Jurkat, Clone E6-1 (cell line): ENCODE measurements at regions not wholly inside any gene's neighbourhood (a gene's known extent, or its start where the extent isn't known, plus 50 kb on each side); places are given as distances from the start of the nearest gene placed in this dataset.

ENCODE experiments used
- DNase-seq: peaks from one replicate; pipeline ENCODE4 v3.0.0-alpha.2; 2011; ENCODE audit warnings: low read depth, low spot score
- H3K4me3 ChIP-seq: 2 replicates; pipeline ENCODE4 v1.5.1; 2011; ENCODE audit warnings: mild to moderate bottlenecking, low read length, control low read depth, moderate library complexity

DNA sequence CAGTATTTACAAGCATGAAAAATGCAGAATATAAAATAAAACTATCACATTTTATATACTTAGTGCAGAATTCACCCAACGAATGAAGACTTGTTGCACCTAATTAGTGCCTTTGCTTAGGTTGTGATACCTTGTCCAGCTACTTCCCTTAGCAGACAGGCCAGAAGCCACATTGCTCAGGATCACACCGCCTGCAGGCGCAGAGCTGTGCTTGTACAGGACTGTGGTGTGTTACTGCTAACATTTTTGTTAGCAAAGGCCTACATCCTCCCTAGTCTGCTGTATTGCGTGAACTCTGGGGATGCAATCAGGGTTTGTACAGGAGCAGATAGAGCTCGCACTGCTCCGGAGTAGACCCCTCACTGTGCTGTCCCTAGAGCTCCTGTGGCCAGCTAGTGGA, 336.9 kb downstream of the CBLN2 start:
- H3K4me3 ChIP-seq, result no peak overlapping the region
- no peak for DNase-seq

DNA sequence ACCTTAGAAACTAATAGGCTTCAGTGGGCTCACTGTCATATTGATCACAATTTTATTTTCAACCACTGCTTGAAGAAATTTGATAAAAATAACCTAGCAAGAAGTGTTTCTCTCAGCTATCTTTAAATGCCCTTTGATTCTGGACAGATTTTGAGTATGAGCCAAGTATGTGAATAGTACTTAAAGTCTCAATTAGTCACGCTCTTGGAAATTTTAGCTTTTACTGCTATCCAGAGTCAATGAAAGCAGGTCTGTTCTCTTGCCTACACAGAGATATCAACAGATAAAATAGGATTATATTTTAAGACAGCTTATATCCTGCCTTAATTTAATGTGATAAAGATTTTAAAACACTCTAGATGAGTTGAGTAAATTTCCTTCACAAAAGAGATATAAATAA, 337.3 kb downstream of the CBLN2 start:
- DNase-seq, result no peak
- H3K4me3 ChIP-seq, result no peak overlapping the region

DNA sequence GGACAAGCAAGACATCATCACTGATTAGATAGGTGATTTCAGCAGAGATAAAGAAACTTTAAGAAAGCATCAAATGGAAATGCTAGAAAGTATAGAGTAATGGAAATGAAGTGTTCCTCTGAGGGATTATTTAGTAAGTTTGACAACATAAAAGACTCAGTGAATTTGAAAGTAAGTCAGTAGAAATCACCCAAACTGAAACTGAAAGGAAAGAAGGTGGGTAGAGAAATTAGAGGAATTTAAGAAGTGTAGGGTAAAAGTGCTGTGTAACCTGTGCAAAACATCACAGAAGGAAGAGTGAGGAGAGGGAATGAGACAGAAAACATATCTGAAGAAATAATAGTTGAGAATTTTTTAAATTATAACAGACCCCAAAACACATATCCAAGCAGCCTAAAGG, 343.1 kb downstream of the CBLN2 start:
- DNase-seq, result no peak
- no peak overlapping the region for H3K4me3 ChIP-seq

DNA sequence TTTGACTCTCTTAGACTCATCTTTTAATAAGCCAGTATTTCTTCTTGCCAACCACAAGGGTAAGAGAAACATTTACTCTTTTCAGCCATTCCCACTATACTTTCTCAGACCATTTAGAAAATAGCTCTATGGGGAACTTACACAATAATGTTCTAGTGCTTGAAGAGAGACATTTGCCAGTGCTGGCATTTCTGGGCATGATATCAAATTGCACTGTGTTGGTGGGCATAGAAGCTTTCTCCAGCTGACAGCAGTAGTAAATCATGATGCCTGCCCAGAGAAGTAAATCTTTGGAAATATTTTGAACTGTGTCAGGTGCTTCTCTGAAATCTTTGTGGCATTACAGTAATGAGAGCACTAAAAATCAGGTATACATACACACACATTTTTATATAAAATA, 346.6 kb downstream of the CBLN2 start:
- no peak overlapping the region for H3K4me3 ChIP-seq
- no peak for DNase-seq

DNA sequence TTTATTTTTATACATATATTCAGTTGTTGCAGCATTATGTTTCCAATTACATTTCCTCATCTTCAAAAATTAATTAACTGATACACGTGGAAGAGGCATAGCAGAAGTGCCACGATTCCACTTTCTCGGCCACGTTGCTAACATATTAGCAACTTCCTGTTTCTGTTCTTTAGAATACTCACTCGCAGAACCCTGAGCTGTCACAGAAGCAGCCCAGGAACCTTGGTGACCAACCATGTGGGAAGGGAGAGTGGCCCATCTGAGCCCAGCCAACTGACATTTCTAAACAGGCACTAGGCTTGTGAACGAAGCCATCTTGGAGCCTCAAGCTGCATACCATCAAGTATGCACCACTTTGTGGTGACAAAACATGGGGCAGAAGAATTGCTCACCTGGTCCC, 350.1 kb downstream of the CBLN2 start:
- no peak for DNase-seq
- H3K4me3 ChIP-seq, result no peak overlapping the region

DNA sequence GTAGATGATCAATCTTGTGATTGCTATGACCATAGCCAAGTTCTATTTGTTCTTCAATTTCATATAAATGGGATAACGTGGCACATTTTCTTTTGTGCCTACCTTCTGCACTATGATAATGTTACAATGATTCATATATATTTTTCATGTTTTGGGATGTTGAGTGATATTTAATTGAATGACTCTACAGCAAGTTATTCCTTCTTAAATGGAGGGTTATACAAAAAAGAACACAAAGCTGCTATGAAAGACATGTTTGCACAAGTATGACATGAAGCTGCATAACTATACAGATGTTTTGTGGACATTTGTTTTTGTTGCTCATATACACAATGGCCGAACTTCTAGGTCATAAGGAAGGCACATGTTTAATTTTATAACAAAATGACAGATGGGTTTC, 356.2 kb downstream of the CBLN2 start:
- no peak overlapping the region for H3K4me3 ChIP-seq
- no peak for DNase-seq

DNA sequence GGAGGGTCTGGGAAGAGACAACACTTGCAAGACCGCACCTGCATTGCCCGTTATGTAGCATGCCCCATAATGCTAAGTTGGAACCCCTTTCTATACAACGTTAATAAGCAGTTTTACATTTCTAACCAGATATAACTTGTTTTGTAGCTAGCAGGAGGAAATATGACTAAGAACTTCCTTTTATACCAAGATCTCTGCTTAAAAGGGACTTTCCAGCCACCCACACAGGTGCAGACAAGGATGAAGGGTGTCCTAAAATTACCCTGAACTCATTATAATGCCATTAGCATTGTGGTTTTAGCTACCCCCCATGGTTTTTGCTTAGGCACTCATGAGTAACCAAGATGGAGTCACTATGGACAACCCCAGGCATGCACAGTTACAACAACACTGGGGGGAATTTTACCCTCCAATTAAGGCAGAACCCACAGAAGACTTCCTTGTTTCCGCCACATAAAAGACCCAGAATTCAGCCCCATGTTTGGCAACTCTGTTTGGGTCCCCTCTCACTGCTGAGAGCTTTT, 362.8 kb downstream of the CBLN2 start:
- H3K4me3 ChIP-seq, result no peak overlapping the region
- no peak for DNase-seq

DNA sequence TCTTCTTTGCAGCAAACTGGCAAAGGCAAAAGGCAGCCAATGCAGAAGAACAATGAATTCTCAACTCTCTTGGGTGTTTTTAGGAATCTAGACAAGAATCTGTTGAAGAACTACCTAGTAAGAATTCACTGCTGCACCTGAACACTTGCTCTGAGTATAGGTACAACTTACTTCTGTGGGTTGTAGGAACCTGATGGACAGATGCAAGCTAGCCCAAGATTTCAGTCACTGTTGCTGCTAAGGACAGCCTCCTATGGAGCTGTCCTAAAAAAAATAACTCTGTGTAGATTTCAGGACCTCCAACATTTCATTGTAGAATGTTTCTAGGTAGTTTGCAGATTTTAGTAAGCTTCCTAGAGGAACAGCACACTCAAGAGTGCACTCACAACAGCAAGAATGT, 363.5 kb downstream of the CBLN2 start:
- no peak for DNase-seq
- H3K4me3 ChIP-seq, result no peak overlapping the region

DNA sequence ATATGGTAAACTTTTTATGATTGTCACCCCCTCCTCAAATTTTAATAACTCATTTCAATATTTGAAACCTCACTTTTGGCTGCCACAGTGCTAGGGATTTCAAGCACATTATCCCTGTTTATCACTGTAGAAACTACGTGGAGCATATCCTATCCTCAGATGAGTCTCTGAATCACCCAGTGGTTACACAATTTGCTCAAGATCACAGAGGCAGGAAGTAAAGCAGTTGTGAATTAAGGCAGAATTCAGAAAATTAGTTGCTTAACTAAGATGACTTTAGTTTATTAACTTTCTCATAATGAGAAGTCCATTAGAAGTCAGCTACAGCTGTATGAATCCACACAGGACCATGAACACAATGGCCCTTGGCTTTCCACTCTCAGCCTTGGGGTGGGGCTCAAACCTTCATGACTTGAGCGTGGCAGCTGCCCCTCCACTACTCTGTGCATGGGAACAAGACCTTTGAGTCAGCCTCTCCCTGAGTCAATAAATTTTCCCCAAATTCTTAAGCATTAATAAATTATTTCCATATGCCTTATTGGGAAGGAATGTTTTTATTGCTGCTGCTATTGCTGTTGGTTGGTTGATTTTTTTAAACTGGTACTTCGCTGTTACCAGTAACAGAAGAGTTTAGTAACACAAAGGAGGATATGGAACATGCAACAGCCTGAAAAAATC, 369.0 kb downstream of the CBLN2 start:
- DNase-seq, result no peak
- H3K4me3 ChIP-seq, result no peak overlapping the region

DNA sequence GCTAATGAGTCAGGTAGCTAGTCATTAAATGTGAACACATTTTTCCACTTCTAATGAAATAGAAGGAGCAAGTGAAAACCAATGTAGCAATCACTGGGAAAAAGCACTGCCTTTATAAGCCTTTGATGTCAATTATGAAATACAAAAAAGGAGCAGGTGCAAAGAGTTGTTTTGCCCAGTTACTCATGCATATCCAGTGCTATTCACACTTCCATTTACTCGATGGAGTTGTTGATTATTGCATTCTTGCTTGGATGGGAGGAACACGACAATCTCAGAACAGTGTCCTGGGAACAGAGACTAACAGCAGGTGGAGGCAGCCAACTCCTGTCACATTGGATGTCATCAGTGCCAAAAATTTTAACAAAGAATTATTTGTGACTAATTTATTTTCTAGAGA, 372.5 kb downstream of the CBLN2 start:
- H3K4me3 ChIP-seq, result no peak overlapping the region
- no peak for DNase-seq

DNA sequence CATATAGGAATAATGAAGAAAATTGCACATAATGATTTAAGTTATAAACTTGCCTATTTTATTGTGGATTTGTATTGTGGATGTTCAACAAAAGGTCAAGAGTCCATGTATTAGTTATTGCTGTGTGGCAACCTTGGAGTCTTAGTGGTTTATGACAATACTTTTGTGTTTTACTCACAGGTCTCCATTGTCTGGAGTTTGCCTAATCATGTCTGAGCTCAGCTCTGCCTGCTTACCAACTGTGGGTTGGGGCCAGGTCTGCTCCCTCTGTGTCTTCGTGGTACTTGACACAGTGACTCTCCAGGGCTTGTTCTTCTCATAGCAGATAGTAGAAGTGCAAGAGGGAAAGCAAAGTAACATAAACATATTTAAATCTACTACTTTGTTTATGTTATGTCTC, 382.5 kb downstream of the CBLN2 start:
- H3K4me3 ChIP-seq, result no peak overlapping the region
- DNase-seq, result no peak

DNA sequence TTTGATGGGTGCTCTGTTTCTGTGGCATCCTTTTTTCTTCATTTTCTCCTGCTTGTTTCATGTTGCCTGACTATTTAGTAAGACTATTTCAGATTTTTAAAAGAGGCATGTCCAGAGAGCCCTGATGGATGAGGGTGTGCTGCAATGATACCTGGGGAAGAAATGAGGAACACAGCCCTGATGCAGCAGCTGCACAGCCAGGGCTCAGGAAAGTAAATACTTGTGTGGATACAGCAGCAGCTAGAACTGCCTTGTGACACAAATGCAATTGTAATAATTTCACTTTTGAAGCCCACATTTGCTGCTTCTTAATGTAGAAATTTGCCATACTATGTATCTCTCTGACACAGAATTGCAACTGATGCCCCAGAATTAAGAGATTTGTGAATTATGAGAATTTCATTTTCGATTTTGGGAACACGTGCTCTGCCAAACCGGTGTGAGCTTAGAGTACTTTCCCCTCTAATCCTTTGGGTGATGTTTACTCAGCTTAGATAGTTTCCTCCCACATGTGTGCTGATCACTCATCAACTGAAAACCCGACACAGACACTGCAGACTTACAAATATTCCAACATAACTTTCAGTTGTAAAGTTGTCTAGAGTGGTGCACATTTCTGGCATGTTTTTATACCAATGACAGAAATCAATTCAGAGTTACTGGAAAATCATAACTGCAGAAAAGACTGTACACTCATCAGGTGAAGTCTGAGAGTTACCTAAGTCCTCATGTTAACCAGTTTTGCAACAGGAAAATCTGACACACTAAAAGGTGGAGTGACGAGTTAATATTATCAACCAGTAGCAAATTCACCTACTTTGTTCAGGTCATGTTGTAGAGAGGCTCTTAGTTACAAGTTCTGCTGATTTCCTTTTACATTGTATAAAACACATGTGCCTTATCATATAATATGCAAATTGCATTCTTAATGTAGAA, 383.4 kb downstream of the CBLN2 start:
- no peak for DNase-seq
- H3K4me3 ChIP-seq, result no peak overlapping the region

DNA sequence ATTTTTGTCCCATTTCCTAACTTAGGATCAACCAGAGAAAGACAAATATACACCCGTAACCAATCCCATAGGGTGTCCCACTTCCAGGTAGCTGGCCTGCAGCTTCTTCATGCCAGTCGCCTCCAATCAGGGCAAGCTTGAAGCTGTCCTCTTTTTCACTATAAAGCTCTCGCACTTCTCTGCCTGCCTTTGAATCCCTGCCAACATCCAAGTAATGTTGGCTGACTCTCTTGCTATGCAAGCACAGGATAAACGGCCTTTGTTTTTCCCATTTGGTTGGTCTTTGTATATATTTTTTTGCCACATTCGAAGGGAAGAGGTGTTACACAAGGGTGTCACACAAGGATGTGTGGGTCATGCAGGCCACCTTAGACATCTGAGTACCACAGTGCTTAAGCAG, 388.8 kb downstream of the CBLN2 start:
- DNase-seq, result no peak
- no peak overlapping the region for H3K4me3 ChIP-seq

DNA sequence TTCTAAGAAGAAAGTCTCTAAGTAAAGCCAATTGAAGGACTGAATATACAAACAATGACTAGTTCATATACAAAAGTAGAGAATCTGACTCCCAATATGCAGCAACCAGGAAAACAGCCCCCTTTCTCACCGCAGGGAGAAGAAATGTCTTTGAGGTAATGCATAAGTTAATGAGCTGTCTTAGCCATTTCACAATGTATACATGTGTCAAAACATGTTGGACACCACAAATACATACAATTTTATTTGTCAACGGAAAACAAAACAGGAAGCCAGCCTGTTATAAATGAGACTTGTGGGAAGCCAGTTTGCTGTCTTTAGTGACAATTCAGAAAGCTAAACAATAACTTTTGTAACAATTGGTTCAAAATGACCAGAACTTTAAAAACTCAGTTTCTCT, 389.2 kb downstream of the CBLN2 start:
- H3K4me3 ChIP-seq, result no peak overlapping the region
- no peak for DNase-seq

DNA sequence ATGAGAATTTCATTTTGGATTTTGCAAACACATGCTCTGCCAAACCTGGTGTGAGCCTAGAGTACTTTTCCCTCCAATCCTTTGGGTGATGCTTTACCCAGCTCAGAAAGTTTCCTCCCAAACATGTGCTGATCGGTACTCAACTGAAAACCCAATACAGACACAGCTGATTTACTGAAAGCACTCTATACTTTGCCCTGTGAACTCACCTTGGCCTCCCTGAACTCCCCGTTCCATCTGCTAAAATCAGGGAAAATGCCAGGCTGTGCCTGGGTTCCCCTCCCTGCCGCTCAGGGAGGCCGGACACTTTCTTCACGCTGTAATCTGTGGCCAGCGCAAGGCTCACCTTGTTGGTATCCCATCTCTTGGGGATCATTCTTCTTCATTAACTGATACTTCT, 391.2 kb downstream of the CBLN2 start:
- no peak overlapping the region for H3K4me3 ChIP-seq
- DNase-seq, result no peak

DNA sequence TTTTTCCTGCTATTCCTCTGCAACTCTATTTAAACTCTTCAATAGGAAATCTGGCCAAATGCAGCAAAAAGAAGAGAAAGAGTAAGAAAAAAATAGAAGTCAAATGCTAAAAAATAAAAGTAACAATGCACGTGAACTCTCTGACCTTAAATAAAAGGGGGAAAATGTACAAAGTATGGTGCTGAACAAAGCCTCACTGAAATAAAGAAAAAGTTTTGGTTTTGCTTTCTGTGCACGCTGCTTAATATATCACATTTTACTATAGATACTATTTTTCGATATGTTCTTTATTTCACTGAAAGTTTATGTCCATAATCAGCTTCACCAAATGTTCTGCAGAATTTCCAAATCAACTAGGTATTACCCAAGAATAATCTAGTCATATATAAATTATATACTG, 396.3 kb downstream of the CBLN2 start:
- no peak for DNase-seq
- H3K4me3 ChIP-seq, result no peak overlapping the region

DNA sequence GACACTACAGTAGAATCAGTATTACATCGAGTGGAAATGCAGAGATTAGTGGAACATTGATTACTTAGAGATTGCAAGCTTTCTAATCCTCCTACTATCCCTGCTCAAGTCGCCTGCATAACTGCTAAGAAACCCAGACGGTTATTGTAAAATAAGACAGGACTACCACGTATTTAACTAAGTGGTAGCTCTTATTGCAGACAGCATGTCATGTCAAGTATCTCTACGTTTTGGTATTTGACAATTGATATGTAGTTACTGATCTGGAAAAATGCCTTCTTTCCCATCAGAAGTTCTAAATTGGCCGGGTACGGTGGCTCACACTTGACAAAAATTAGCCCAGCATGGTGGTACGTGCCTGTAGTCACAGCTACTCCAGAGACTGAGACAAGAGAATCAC, 404.1 kb downstream of the CBLN2 start:
- no peak overlapping the region for H3K4me3 ChIP-seq
- no peak for DNase-seq

DNA sequence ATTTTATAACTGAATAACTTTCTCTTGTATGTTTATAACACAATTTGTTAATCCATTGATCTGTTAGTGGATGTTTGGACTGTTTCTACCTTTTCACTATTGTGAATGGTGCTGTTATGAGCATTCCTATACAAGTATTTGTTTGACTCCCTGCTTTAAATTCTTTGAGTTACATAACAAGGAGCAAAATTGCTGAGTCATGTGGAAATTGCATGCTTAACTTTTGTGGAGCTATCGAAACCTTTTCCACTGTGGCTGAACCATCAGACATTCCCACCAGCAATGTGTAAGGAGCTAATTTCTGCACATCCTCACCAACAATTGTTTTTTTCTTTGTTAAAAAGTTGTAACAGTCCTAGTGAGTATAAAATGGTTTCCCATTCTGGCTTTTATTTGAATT, 415.5 kb downstream of the CBLN2 start:
- DNase-seq, result no peak
- no peak overlapping the region for H3K4me3 ChIP-seq

DNA sequence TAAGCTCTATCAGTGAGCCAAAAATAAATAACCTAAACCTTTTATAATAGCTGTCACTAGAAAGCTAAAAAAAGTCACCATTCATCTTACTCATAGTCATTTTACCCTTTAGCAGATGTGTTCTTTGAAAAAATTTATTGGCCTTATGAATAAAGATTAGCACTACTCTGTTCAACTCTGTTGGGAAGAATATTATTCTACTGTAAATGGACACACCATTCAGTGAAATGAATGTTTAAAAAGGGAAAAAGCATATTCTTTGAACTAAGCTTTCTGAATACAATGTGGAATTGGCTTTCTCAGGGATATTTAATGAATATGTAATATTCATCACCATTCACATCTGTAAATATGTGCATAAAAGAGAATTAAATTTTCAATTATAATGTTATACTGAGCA, 422.0 kb downstream of the CBLN2 start:
- no peak overlapping the region for H3K4me3 ChIP-seq
- no peak for DNase-seq

DNA sequence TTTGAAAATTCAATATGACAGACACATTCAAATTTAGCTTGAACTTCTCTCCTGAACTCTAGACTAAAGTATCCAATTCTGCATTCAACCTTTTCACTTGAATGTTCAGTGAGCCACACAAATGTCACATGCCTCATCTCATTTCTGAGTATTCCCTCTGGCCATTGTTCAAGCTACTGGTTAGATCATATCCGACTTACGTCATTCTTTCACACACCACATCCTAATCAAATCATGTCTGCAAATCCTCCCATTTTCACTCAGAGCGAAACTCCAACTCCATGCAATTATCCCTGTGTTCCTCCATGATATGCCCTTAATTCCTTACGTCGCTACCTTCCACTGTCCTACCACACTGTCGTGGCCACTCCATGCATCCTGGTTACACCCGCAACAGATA, 425.1 kb downstream of the CBLN2 start:
- H3K4me3 ChIP-seq, result no peak overlapping the region
- no peak for DNase-seq
